GM12801 (cell line): ENCODE measurements at regions not wholly inside any gene's neighbourhood (a gene's known extent, or its start where the extent isn't known, plus 50 kb on each side); places are given as distances from the start of the nearest gene placed in this dataset.

Experiments used
- CTCF ChIP-seq: IDR thresholded peaks from one replicate; pipeline ENCODE4 v1.5.1; 2011; ENCODE audit warnings: control low read depth; ENCODE audit not compliant: insufficient read length; ENCODE audit errors: extremely low read depth

GRCh38 chr13:106132216-106132615 is 403.2 kb downstream of the EFNB2 start:
- TF ChIP-seq CTCF: no peak

- TF ChIP-seq CTCF: no peak
Measured at GRCh38 chr13:106129993-106130392, 405.5 kb downstream of the EFNB2 start.

GRCh38 chr13:106129273-106129672 is 406.2 kb downstream of the EFNB2 start:
- TF ChIP-seq CTCF: no peak

- TF ChIP-seq CTCF: no peak
Measured at GRCh38 chr13:106122234-106122633, 413.2 kb downstream of the EFNB2 start.

- no peak for TF ChIP-seq CTCF
Measured at GRCh38 chr13:106121173-106121754, 414.2 kb downstream of the EFNB2 start.

GRCh38 chr13:106118996-106119395 is 416.5 kb downstream of the EFNB2 start:
- no peak for TF ChIP-seq CTCF

GRCh38 chr13:106118050-106118449 is 417.4 kb downstream of the EFNB2 start:
- TF ChIP-seq CTCF: no peak
